ENCODE measurements at regions not wholly inside any gene's neighbourhood (a gene's known extent, or its start where the extent isn't known, plus 50 kb on each side); places are given as distances from the start of the nearest gene placed in this dataset.

DNA sequence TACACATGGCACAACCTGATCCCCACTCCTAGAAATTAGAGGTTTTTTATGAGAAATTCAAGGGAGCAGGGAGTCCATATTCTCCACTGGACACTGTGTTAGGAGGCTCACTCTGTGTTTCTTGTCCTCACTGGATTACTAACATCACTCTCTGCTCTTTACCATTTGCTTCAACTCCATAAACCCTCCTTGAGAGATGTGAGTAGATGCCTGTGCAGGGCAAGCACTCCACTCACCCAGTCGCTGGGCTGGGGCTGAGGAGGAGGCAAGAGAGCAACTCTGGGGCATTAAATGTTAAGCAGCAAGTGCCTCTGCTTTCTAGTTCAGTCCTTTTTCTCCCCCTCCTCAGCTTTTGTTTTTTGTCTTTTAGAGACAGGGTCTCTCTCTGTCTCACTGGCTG, 115.1 kb downstream of the LARP7 start:
- no peak for DNase-seq (ENCODE audit: insufficient read length, low spot score)
- no peak for FAIRE-seq
- TF ChIP-seq, protein P1, sequence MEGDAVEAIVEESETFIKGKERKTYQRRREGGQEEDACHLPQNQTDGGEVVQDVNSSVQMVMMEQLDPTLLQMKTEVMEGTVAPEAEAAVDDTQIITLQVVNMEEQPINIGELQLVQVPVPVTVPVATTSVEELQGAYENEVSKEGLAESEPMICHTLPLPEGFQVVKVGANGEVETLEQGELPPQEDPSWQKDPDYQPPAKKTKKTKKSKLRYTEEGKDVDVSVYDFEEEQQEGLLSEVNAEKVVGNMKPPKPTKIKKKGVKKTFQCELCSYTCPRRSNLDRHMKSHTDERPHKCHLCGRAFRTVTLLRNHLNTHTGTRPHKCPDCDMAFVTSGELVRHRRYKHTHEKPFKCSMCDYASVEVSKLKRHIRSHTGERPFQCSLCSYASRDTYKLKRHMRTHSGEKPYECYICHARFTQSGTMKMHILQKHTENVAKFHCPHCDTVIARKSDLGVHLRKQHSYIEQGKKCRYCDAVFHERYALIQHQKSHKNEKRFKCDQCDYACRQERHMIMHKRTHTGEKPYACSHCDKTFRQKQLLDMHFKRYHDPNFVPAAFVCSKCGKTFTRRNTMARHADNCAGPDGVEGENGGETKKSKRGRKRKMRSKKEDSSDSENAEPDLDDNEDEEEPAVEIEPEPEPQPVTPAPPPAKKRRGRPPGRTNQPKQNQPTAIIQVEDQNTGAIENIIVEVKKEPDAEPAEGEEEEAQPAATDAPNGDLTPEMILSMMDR (IDR thresholded peaks at IDR 0.05; ENCODE audit: insufficient read depth, missing control alignments): no peak

DNA sequence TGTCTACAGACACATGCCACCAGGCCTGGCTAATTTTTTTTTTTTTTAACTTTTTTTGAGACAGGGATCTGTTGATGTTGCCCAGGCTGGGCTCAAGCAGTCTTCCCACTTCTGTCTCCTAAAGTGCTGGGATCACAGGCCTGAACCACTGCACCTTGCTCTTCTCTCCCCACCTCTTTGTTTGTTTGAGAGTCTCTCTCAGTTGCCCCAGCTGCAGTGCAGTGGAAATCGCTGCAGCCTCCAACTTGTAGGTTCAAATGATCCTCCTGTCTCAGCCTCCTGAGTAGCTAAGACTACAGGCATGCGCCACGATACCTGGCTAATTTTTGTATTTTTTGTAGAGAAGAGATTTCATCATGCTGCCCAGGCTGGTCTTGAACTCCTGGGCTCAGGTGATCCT, 115.6 kb downstream of the LARP7 start:
- TF ChIP-seq, protein P1 (IDR thresholded peaks at IDR 0.05; ENCODE audit: insufficient read depth, missing control alignments): no peak
- FAIRE-seq (no peak), DNase-seq (ENCODE audit: insufficient read length, low spot score) (no peak)

DNA sequence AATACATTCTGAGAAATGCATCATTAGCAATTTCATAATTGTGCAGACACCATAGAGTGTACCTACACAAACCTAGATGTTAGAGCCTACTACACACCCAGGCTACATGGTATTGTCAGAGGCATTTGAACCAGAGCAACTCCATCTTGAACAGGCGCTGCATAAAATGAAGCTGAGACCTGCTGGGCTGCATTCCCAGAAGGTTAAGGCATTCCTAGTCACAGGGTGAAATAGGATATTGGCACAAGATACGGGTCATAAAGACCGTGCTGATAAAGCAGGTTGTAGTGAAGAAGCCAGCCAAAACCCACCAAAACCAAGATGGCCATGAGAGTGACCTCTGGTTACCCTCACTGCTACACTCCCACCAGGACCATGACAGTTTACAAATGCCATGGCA, 116.4 kb downstream of the LARP7 start:
- TF ChIP-seq, protein P1 (IDR thresholded peaks at IDR 0.05; ENCODE audit: insufficient read depth, missing control alignments): no peak
- no peak for DNase-seq (ENCODE audit: insufficient read length, low spot score)
- no peak for FAIRE-seq

DNA sequence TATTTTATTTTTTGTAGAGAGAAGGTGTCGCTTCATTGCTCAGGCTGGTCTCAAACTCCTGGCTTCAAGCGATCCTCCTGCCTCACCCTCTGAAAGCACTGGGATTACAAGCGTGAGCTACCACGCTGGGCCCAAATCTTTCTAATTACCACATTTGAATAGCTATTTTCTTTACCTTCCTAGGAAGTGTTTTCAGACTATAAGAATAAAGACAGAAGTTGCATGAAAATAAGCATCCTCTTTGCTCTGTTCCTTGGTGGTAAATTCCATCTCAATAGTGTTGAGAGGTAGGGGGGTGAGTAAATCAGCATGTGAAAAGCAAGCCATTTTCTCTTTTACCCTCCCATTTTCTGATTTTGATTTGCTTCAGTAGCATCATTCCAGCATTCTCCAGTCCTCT, 122.4 kb downstream of the LARP7 start:
- DNase-seq (ENCODE audit: insufficient read length, low spot score) (no peak), FAIRE-seq (no peak)
- TF ChIP-seq, protein P1 (IDR thresholded peaks at IDR 0.05; ENCODE audit: insufficient read depth, missing control alignments): no peak

DNA sequence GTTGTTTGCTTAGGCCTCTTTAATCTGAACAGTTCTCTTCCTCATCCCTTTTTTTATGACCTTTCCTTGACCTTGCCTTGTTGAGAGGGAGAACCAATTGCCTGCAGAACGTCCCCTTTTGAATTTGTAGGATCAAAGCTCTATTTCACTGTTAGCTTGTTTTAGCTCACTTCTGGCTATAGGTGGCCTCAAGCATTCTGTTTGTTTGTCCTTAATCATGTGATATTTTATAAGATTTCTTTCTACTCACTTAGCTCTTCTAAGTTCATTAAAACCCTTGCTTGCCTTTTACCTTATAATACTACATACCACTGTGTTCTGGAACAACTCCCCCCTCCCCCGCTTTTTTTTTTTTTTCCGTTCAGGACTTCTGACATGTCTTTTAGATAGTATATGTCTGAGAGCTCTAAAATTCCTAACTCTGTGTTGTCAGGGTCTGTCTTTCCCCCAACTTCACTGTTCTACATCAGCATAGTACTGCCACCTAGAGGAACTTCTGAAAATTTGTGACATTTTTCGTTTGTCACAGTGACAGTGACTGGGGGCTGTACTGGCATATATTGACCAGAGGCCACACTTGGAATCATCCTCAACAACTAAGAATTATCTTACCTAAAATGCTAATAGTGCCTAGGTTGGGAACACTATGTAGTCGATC, 128.5 kb downstream of the LARP7 start:
- DNase-seq (ENCODE audit: insufficient read length, low spot score): no peak
- TF ChIP-seq, protein P1 (IDR thresholded peaks at IDR 0.05; ENCODE audit: insufficient read depth, missing control alignments): peak; percentile 54
- FAIRE-seq: no peak

DNA sequence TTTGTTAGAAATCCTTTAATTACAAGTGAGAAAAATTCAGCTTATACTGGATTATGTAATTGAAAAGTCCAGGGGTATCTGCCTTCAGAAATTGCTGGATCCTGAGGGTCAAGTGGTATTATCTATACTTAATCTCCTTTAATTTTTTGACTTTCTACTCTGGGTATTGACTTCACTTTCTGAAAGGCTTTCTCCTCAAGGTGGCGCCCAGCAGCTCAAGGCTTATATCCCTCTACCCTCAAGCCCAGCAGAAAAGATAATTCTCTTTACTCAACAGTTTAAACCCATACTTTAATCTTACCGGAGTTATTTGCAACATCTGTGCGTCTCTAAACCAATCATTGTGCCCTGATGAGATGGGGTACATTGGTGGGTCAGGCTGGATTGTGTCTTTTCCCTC, 129.5 kb downstream of the LARP7 start:
- DNase-seq (ENCODE audit: insufficient read length, low spot score) (no peak), FAIRE-seq (no peak)
- TF ChIP-seq, protein P1 (IDR thresholded peaks at IDR 0.05; ENCODE audit: insufficient read depth, missing control alignments): peak; percentile 54

DNA sequence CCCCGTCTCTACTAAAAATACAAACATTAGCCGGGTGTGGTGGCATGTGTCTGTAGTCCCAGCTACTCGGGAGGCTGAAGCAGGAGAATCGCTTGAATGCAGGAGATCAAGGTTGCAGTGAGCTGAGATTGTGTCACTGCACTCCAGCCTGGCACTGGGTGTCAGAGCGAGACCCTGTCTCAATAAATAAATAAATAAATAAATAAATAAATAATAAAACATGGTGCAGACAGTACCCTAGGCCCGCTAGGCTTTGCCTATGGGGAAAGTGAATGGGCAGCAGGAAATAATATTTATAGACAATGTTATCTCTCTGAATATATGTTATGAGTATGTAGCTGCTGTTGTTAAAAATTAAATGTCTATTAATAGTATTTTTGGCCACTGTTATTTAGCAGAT, 130.4 kb downstream of the LARP7 start:
- DNase-seq (ENCODE audit: insufficient read length, low spot score) (no peak), FAIRE-seq (no peak)
- TF ChIP-seq, protein P1 (IDR thresholded peaks at IDR 0.05; ENCODE audit: insufficient read depth, missing control alignments): no peak
